VCaP (cell line): ENCODE measurements at regions not wholly inside any gene's neighbourhood (a gene's known extent, or its start where the extent isn't known, plus 50 kb on each side); places are given as distances from the start of the nearest gene placed in this dataset.

Source experiments
- H3K27ac ChIP-seq: fragments of 450-650 bp; 2 replicates; pipeline ENCODE4 v1.5.1; 2017
- TF ChIP-seq, protein P1 (sequence below): fragments of 450-650 bp; conservative IDR thresholded peaks from 2 replicates; pipeline ENCODE4 v1.5.1; 2017; ENCODE audit warnings: mild to moderate bottlenecking, moderate library complexity

DNA sequence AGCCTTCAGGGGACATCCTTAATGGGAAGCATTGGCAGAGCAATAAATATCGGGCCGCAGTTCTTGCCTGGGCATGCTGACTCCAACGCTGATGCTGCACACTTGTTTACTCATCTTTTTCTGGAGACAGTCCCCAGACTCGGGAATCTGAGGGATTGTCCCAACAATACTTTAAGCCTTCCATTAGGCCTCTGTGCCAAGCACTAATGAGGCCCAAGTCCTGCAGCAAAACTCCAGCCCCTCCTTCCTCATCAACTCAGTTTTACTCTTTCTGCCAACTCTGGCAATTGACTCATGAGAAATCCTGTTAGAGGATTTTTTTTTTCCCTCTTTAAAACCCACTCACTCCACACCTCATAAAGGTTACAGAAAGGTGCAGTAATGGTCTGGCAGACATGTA lies 233.4 kb upstream of the PELI2 start:
- TF ChIP-seq, protein P1, sequence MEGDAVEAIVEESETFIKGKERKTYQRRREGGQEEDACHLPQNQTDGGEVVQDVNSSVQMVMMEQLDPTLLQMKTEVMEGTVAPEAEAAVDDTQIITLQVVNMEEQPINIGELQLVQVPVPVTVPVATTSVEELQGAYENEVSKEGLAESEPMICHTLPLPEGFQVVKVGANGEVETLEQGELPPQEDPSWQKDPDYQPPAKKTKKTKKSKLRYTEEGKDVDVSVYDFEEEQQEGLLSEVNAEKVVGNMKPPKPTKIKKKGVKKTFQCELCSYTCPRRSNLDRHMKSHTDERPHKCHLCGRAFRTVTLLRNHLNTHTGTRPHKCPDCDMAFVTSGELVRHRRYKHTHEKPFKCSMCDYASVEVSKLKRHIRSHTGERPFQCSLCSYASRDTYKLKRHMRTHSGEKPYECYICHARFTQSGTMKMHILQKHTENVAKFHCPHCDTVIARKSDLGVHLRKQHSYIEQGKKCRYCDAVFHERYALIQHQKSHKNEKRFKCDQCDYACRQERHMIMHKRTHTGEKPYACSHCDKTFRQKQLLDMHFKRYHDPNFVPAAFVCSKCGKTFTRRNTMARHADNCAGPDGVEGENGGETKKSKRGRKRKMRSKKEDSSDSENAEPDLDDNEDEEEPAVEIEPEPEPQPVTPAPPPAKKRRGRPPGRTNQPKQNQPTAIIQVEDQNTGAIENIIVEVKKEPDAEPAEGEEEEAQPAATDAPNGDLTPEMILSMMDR, result no peak
- H3K27ac ChIP-seq, result no peak overlapping the region

DNA sequence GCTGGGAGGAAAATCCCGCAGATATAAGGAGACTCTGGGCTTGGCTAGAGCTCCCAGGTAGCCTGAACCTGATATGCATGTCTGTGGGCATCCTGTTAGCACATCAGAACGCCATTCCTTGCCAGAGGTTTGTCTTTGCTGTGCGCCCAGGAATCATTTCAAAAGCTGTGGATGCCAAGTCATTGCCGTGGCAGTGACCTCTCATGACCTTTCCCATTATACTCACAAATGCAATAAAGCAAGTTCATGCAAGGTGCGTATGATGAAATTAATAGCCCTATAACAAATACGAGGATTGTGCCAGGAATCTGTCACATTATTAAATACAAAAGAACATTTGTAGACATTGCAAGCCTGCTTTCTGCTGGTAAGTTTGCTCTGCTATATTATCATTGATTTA lies 229.1 kb upstream of the PELI2 start:
- TF ChIP-seq, protein P1, result no peak
- peak overlapping the region; percentile 94 for H3K27ac ChIP-seq

DNA sequence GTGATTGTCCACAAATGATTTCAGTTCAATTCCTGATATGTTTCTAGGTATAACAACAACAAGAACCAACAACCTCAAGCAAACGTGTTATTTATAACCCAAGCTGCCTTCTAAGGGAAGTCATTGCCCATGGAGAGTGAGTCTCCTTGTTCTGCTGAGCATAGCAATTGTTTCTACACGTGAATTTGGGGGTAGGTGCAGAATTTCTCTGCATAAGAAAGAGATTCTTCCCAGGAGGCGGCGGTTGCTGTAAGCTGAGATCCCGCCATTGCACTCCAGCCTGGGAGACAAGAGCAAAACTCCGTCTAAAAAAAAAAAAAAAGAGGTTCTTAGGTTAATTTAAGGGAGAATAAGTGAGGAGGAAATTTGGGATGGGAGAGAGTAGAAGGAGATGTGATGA lies 226.5 kb upstream of the PELI2 start:
- no peak overlapping the region for H3K27ac ChIP-seq
- TF ChIP-seq, protein P1, result no peak

DNA sequence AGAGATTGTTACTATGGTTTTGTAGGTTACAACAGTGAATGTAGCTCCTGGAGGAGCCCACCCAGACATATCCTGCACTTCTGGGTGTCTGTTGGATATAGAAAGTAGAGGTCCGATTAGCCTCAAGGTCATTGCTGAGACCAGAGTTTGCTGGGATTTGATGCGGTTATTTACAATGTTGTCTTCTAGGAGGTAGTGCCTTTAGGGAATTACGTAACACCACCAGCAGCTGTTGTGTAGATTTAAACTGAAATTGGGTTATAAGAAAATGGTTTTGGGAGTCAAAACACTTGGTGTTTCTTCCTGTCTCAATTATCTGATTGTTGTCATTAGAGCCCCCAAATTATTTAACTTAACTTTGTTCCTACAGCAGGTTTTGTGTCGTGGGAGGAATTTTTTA lies 225.3 kb upstream of the PELI2 start:
- TF ChIP-seq, protein P1, result no peak

DNA sequence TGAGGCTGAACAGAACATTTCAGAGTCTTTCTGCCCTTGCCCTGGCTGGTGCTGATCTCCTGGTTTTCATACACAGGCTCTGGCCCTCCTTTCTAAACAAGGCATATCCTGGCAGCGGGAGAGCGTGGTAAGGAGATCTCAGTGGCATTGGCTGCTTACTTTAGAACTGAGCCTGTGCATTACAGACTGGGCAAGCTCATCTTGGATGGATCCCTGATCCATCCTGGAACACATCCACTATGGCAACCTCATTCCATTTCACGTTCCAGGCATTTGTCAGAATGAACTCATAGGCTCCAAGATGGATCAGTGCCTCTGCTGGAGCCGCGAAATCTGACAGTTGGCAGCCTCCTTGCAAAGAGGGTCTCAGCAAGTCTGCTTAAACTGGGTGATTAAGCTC lies 224.5 kb upstream of the PELI2 start:
- H3K27ac ChIP-seq, result no peak overlapping the region
- TF ChIP-seq, protein P1, result no peak

More for the DNA sequence above, 225.3 kb upstream of the PELI2 start:
- H3K27ac ChIP-seq, result no peak overlapping the region

DNA sequence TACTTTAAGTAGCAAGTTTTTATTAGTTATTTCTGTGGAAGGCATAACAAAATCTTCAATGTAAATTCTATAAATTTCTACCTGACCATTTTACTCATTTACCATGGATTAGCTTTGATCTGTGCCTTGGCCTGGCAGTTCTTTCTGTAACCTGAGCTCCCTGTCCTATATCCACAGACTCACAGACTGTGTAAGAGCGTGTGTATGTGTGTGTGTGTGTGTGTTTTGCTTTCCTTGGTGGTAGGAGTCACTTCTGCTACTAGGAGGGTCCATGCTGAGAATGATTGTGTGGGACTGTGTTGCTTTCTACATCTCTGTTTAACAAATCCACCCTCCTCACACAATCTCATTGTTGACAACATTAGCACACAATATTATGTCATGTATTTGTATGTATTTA lies 221.2 kb upstream of the PELI2 start:
- no peak overlapping the region for H3K27ac ChIP-seq
- TF ChIP-seq, protein P1, result no peak

DNA sequence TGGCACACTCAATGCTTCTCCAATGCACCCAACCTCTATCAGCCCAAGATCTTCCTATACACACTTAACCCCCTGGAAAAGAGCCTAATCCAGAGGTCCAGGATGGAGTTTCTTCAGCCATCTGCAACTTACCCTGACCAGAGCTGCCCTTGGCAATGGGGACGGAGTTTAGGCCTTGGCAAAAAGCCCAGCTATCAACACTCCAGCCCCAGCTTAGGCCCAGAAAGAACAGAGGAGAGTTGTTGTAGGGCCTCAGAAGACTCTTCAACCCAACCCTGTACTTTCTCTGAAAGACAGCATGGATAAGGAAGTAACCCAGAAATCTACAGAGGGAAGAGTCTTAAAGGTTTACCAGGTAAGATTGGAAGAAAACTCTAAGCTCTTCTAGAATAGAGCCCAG lies 219.3 kb upstream of the PELI2 start:
- TF ChIP-seq, protein P1, result no peak
- no peak overlapping the region for H3K27ac ChIP-seq

DNA sequence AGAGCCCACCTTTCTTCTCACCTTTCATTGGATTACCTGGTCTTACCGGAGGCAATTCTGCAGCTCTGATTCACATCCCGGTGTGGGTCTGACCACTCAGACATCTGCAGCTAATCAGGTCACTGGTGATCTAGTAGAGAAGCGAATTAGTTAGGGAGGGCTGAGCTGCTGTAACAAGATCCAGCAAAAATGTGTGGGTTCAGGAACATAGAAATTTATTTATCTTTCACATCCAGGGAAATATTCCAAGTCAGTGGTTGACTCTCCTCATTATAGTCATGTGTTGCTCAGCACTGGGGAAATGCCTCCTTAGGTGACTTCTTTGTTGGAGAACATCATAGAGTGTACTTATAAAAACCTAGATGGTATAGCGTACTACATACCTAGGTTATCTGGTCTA lies 218.7 kb upstream of the PELI2 start:
- no peak overlapping the region for H3K27ac ChIP-seq
- TF ChIP-seq, protein P1, result no peak
